ENCODE measurements at regions not wholly inside any gene's neighbourhood (a gene's known extent, or its start where the extent isn't known, plus 50 kb on each side); places are given as distances from the start of the nearest gene placed in this dataset.

DNA sequence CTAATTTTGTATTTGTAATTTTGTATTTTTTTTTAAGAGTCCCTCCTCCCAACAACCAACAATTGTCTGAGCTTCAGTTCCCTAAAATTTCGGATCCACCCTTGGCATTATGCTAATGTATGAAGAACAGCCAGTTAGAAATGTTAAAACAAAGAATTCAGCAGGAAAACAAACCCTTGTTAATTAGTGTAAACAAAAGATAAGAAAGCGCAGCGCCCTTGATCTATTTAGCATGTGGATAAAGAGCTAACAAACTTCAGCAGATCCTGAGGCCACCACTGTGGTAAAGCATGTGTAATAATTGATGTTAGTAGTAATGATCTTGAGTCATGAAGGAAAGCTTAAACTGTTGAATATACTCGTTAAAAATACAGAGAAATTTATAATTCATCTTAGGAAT lies 199.8 kb downstream of the TMX1 start:
- CTCF ChIA-PET, result no interaction called here
- no peaks in the 10 kb centered on the region for H3K4me1 Mint-ChIP-seq (ENCODE audit: low read depth)
- TF ChIP-seq, protein P1, sequence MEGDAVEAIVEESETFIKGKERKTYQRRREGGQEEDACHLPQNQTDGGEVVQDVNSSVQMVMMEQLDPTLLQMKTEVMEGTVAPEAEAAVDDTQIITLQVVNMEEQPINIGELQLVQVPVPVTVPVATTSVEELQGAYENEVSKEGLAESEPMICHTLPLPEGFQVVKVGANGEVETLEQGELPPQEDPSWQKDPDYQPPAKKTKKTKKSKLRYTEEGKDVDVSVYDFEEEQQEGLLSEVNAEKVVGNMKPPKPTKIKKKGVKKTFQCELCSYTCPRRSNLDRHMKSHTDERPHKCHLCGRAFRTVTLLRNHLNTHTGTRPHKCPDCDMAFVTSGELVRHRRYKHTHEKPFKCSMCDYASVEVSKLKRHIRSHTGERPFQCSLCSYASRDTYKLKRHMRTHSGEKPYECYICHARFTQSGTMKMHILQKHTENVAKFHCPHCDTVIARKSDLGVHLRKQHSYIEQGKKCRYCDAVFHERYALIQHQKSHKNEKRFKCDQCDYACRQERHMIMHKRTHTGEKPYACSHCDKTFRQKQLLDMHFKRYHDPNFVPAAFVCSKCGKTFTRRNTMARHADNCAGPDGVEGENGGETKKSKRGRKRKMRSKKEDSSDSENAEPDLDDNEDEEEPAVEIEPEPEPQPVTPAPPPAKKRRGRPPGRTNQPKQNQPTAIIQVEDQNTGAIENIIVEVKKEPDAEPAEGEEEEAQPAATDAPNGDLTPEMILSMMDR (IDR thresholded peaks at IDR 0.05), result no peak
- H3K4me3 ChIP-seq (ENCODE audit: low read length), result no peak overlapping the region
- no peaks in the 10 kb centered on the region for H3K36me3 ChIP-seq (ENCODE audit: insufficient read depth, low read length)
- peaks cover 0 to 2% of the 10 kb centered on the region in 2 experiments for H3K27me3 ChIP-seq (ENCODE audit: control insufficient read depth in 1 of 2, insufficient read depth in 2 of 2, low read length in 2 of 2)
- H3K27ac ChIP-seq (ENCODE audit: low read depth in 1 of 2, low read length in 2 of 2), result no peak overlapping the region
- H3K27ac Mint-ChIP-seq, result no peak overlapping the region
- H3K9me3 Mint-ChIP-seq, result no peaks in the 10 kb centered on the region
- intact Hi-C loops (cut with DNase I, micrococcal nuclease), result no loop called here
- no peak for DNase-seq
- POLR2A ChIA-PET, result no interaction called here
- H3K36me3 Mint-ChIP-seq (ENCODE audit: low read depth), result no peaks in the 10 kb centered on the region
- no peak for ATAC-seq (ENCODE audit: poor library complexity)
- no peak overlapping the region for H3K4me3 Mint-ChIP-seq
- H3K9me3 ChIP-seq (ENCODE audit: control insufficient read depth in 1 of 2, insufficient read depth in 1 of 2, low read length in 2 of 2), result no peaks in the 10 kb centered on the region
- H3K4me1 ChIP-seq (ENCODE audit: insufficient read depth, low read length), result no peaks in the 10 kb centered on the region
- H3K27me3 Mint-ChIP-seq, result peaks cover 42% of the 10 kb centered on the region

DNA sequence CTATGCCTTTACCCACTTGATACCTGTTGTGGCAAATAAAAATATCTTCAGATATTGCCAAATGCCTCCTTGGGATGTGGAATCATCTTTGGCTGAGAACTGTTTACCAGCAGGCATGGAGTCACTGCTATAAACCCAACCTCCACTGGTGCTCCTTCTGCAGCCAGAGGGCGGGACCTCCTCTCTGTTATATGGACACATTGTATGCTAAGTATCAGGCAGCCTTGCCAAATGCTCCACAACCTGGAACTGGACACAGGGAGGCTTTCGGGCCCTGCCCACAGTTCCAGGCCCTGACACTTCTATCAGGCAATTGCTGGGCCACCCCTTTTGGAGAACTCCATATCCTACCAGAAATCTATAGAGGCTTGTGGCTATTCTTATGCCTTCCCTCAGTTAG lies 201.0 kb downstream of the TMX1 start:
- H3K9me3 Mint-ChIP-seq, result no peaks in the 10 kb centered on the region
- no peak overlapping the region for H3K27ac Mint-ChIP-seq
- CTCF ChIA-PET, result interaction anchor here (1.2 kb wide), 1 partner anchor 11 kb away, joined by 3 read pairs; no protein-coding TSS in a partner anchor
- Histone ChIP-seq H3K27me3 (ENCODE audit: control insufficient read depth in 1 of 2, insufficient read depth in 2 of 2, low read length in 2 of 2) (peaks cover 0 to 2% of the 10 kb centered on the region in 2 experiments), H3K9me3 (ENCODE audit: control insufficient read depth in 1 of 2, insufficient read depth in 1 of 2, low read length in 2 of 2) (no peaks in the 10 kb centered on the region), H3K27ac (ENCODE audit: low read depth in 1 of 2, low read length in 2 of 2) (no peak overlapping the region), H3K4me1 (ENCODE audit: insufficient read depth, low read length) (no peaks in the 10 kb centered on the region), H3K36me3 (ENCODE audit: insufficient read depth, low read length) (no peaks in the 10 kb centered on the region), H3K4me3 (ENCODE audit: low read length) (no peak overlapping the region)
- H3K27me3 Mint-ChIP-seq, result peaks cover 39% of the 10 kb centered on the region
- no peaks in the 10 kb centered on the region for H3K4me1 Mint-ChIP-seq (ENCODE audit: low read depth)
- H3K36me3 Mint-ChIP-seq (ENCODE audit: low read depth), result no peaks in the 10 kb centered on the region
- intact Hi-C loops (cut with DNase I, micrococcal nuclease), result no loop called here
- DNase-seq (no peak), ATAC-seq (ENCODE audit: poor library complexity) (no peak)
- POLR2A ChIA-PET, result no interaction called here
- H3K4me3 Mint-ChIP-seq, result no peak overlapping the region
- TF ChIP-seq, protein P1 (IDR thresholded peaks at IDR 0.05), result no peak

DNA sequence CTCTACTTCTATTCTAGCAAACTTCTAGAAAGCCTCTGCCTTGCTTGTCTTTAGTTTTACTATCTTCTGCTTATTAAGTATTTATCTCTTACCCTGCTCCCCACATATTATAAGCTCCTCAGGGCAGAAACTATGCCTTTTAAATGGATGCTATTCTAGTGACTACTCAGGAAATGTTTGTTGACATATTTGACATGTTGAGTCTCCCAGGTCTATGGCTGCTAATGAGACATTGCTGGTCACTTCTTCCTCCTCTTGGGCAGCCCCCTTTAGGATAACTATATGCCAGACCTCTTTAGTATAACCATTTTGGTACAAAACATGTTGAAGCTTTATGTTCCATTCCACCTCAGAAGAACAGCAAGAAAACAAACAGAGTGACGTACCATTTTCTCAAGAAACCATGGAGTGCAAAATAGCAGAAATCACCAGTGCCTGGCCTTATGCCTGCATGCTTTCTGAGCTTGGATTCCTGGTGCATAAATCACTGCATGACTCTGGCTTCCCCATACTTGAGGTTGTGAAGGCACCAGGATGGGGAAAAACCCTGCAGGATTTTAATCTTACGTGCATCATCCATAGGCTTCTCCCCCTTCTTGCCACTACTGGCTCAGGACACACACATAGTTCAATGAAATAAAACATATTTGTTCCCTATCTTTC lies 202.6 kb downstream of the TMX1 start:
- Mint-ChIP-seq H3K27ac (no peak overlapping the region), H3K4me1 (ENCODE audit: low read depth) (no peaks in the 10 kb centered on the region), H3K9me3 (no peaks in the 10 kb centered on the region), H3K4me3 (no peak overlapping the region), H3K36me3 (ENCODE audit: low read depth) (no peaks in the 10 kb centered on the region), H3K27me3 (peaks cover 40% of the 10 kb centered on the region)
- Histone ChIP-seq H3K9me3 (ENCODE audit: control insufficient read depth in 1 of 2, insufficient read depth in 1 of 2, low read length in 2 of 2) (no peaks in the 10 kb centered on the region), H3K27me3 (ENCODE audit: control insufficient read depth in 1 of 2, insufficient read depth in 2 of 2, low read length in 2 of 2) (peaks cover 0 to 2% of the 10 kb centered on the region in 2 experiments), H3K27ac (ENCODE audit: low read depth in 1 of 2, low read length in 2 of 2) (no peak overlapping the region), H3K4me3 (ENCODE audit: low read length) (no peak overlapping the region), H3K36me3 (ENCODE audit: insufficient read depth, low read length) (no peaks in the 10 kb centered on the region), H3K4me1 (ENCODE audit: insufficient read depth, low read length) (no peaks in the 10 kb centered on the region)
- ATAC-seq (ENCODE audit: poor library complexity) (no peak), DNase-seq (no peak)
- ChIA-PET POLR2A (no interaction called here), CTCF (no interaction called here)
- TF ChIP-seq, protein P1 (IDR thresholded peaks at IDR 0.05), result no peak
- intact Hi-C loops (cut with DNase I, micrococcal nuclease), result no loop called here
